ENCODE measurements at regions not wholly inside any gene's neighbourhood (a gene's known extent, or its start where the extent isn't known, plus 50 kb on each side); places are given as distances from the start of the nearest gene placed in this dataset.

GRCh38 chr1:88472714-88473113, 211.4 kb upstream of the PKN2 start:
- H3K27ac ChIP-seq = no peak overlapping the region
- no peak for TF ChIP-seq CTCF (conservative IDR thresholded peaks at IDR 0.05)

GRCh38 chr1:88474555-88475304, 209.3 kb upstream of the PKN2 start:
- H3K27ac ChIP-seq = no peak overlapping the region
- TF ChIP-seq CTCF (conservative IDR thresholded peaks at IDR 0.05) = no peak

GRCh38 chr1:88484881-88485280, 199.2 kb upstream of the PKN2 start:
- no peak for TF ChIP-seq CTCF (conservative IDR thresholded peaks at IDR 0.05)
- no peak overlapping the region for H3K27ac ChIP-seq

GRCh38 chr1:88488237-88488636, 195.8 kb upstream of the PKN2 start:
- no peak overlapping the region for H3K27ac ChIP-seq
- TF ChIP-seq CTCF (conservative IDR thresholded peaks at IDR 0.05) = no peak

- H3K27ac ChIP-seq = no peak overlapping the region
- TF ChIP-seq CTCF (conservative IDR thresholded peaks at IDR 0.05) = no peak
These were observed 193.4 kb upstream of the PKN2 start for GRCh38 chr1:88490676-88491075.

- H3K27ac ChIP-seq = no peak overlapping the region
- TF ChIP-seq CTCF (conservative IDR thresholded peaks at IDR 0.05) = no peak
These were observed 184.4 kb upstream of the PKN2 start for GRCh38 chr1:88499671-88500070.

GRCh38 chr1:88502886-88503285, 181.2 kb upstream of the PKN2 start:
- H3K27ac ChIP-seq = no peak overlapping the region
- TF ChIP-seq CTCF (conservative IDR thresholded peaks at IDR 0.05) = no peak
